GM12874 (cell line): ENCODE measurements at regions not wholly inside any gene's neighbourhood (a gene's known extent, or its start where the extent isn't known, plus 50 kb on each side); places are given as distances from the start of the nearest gene placed in this dataset.

Source experiments
- CTCF ChIP-seq: IDR thresholded peaks from 2 replicates; pipeline ENCODE4 v1.5.1; 2011; ENCODE audit warnings: low read depth, mild to moderate bottlenecking, control low read depth, low read length, moderate library complexity; ENCODE audit not compliant: insufficient read depth

DNA sequence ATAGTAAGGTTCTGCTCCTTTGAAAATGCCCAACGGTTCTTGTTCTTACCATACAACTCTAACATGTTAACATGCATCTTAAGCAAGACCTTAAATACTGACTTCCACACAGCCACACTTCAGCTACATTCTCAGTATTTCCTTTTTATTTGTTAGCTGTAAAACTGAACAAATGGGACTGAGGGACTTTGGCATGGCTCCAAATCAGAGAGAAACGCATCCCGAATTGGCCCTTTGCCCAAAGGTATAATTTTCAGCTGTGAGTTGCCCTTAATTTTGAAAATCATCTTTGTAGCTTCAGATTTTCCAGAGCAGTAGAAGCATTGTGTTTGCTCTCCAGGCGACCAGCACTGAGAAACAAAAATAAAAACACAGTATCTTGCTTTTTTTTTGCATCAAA lies 56.4 kb downstream of the NEUROD6 start:
- no peak for TF ChIP-seq CTCF

DNA sequence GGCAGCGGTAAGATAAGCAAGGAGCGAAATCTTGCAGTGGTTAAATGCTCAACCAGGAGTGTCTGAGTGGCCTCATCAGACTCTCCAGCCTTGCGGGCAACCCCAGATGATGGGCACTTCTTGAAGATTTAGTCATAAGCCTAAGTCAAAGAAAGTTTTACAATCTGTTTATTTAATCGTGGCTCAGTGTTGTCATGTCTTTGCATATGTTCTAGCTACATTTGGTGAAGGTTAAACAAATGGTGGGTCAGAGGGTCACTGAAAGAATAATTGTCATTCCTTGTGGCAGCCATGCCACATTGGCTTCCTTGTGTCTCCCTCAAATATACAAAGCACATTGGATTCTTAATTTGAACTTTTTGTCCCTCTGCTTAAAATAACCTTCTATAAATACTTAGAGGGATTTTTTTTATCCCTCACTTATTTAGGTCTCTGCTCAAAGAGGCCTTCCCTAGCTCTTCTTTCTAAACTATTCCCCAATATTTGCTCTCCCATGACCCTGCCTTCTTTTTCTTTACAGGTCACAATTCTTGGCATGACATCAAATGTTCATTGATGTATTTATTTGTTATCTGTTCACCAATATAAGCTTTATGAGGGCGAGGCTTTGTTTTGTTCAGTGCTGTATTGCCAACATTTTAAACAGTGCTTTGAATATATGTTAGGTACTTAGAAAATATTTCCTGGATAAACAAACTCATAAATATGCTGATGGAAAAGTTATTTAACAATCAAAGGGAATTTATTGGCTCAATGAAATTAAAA lies 68.7 kb downstream of the NEUROD6 start:
- no peak for TF ChIP-seq CTCF

GRCh38 chr7:31267486-31267885 lies 73.0 kb downstream of the NEUROD6 start:
- TF ChIP-seq CTCF, result no peak

DNA sequence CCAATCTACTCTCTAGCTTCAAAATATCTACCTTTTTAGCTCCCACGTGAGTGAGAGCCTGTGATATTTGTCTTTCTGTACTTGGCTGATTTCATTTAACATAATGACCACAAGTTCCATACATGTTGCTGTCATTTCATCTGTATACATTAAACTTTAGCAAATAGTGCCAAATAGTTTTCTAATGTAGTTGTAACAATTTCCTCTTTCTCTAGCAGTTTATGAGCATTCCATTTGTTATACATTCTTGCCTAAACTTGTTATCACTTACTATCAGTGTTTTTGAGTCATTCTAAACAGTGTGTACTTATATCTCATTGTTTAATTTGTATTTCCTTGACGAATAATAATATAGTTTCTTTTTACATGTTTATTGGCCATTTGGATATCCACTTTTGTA lies 77.2 kb downstream of the NEUROD6 start:
- no peak for TF ChIP-seq CTCF

GRCh38 chr7:31261341-31261740 lies 79.2 kb downstream of the NEUROD6 start:
- TF ChIP-seq CTCF, result no peak

DNA sequence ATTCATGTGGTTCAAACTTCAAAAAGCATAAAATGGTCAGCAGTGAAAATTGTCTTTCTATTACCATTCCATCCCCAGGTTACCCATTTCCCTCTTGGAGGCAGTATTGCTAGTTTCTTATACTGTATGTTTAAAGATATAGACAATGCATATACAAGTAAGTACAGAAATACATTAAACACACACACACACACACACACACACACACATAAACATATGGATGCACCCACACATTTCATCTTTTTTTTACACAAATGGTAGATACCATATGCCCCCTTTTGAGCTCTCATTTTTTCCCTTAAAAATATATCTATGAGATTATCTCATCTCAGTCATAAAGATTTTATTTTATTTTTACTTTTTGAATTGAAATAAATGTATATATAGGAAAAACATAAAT lies 79.7 kb downstream of the NEUROD6 start:
- TF ChIP-seq CTCF, result no peak

DNA sequence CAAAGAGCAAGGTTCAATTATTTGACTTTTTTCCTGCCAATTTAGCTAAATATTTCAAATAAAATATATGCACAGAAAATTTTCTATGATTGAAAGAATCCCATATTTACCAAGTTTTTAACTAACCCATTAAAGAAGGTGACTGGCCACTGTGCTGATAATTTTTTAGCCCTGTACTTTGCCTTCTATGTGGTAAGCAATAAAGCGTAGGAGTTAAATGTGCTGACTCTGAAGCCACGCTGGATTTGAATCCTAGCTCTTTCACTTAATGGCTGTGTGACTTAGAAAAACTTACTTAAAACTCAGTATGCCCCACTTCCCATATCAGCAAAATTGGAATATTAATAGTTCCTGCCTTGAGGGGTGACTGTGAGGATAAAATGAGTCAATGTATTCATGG lies 82.1 kb downstream of the NEUROD6 start:
- TF ChIP-seq CTCF, result no peak
